HepG2 (cell line): ENCODE measurements at regions not wholly inside any gene's neighbourhood (a gene's known extent, or its start where the extent isn't known, plus 50 kb on each side); places are given as distances from the start of the nearest gene placed in this dataset.

ENCODE experiments used
- ATAC-seq: fragments of 200-7000 bp; cut with Tn5 transposase; 3 replicates; pipeline ENCODE4 v1.9.1; 2020; ENCODE audit warnings: mild to moderate bottlenecking, moderate library complexity
- BruUV-seq: library from RNA; stranded (reverse); fragments of 400-500 nt; replicated peaks from 2 replicates; lab custom pipeline; 2021; lab: Mats Ljungman, UMichigan
- CTCF ChIA-PET: fragments of 300-600 bp; formaldehyde crosslinking; extraction: SDS; loops from one replicate; lab custom pipeline; 2021; ENCODE audit warnings: low total read pairs, inconsistent platforms, low intra/inter-chr PET ratio; lab: Yijun Ruan, JAX
- POLR2A ChIA-PET: fragments of 350-600 bp; sonication (Branson Sonifier 250); formaldehyde crosslinking; loops from one replicate; lab custom pipeline; 2020; ENCODE audit warnings: antibody characterized with exemption, inconsistent platforms; lab: Yijun Ruan, JAX
- DNase-seq: peaks from one replicate; pipeline ENCODE4 v3.0.0-alpha.2; 2015; ENCODE audit warnings: low spot score
- FAIRE-seq: peaks from 3 replicates; lab custom pipeline; 2011; peaks lifted over from hg19 to GRCh38; lab: Jason Lieb, UNC
- H2AFZ ChIP-seq: one replicate; pipeline ENCODE4 v1.6.1; 2011; ENCODE audit warnings: low read length, inconsistent platforms
- H3K27ac ChIP-seq: fragments of 300-600 bp; 3 replicates; pipeline ENCODE4 v1.8.0; 2011; ENCODE audit warnings: mixed run types, mild to moderate bottlenecking, mixed read lengths, low read length, inconsistent platforms; ENCODE audit not compliant: insufficient read depth; ENCODE audit errors: extremely low read length
- H3K27me3 ChIP-seq, 2 experiments: fragments of 200-600 bp in 1 of 2; 2 replicates in 1 of 2; 3 replicates in 1 of 2; pipeline versions ENCODE4 v1.6.0 to v1.8.0; 2011; ENCODE audit warnings: low read length in 2 of 2, mild to moderate bottlenecking in 2 of 2, moderate library complexity in 2 of 2, inconsistent platforms in 1 of 2; ENCODE audit not compliant: insufficient read depth in 2 of 2, control insufficient read depth in 1 of 2
- H3K36me3 ChIP-seq, 2 experiments: fragments of 200-600 bp in 1 of 2; replicated peaks in 1 of 2; 2 replicates in 1 of 2; 3 replicates in 1 of 2; pipeline versions ENCODE4 v1.5.1 to v1.8.0; 2011; ENCODE audit warnings: low read length in 2 of 2, inconsistent platforms in 1 of 2; ENCODE audit not compliant: insufficient read depth in 2 of 2, control insufficient read depth in 1 of 2
- H3K4me1 ChIP-seq: 2 replicates; pipeline ENCODE4 v1.5.1; 2012; ENCODE audit warnings: low read length, inconsistent platforms; ENCODE audit not compliant: insufficient read depth
- H3K4me2 ChIP-seq: 2 replicates; pipeline ENCODE4 v1.6.0; 2011; ENCODE audit warnings: low read depth, low read length, inconsistent platforms
- H3K4me3 ChIP-seq, 3 experiments: fragments of 200-600 bp in 1 of 3; sonication (generic), shearing (Covaris generic) in 1 of 3; replicated peaks in 1 of 3; 2 replicates each; pipeline ENCODE4 v1.5.1; 2011 to 2016; ENCODE audit warnings: low read length in 3 of 3, inconsistent platforms in 2 of 3, low read depth in 2 of 3, mild to moderate bottlenecking in 2 of 3, control low read depth in 1 of 3, mixed read lengths in 1 of 3; ENCODE audit not compliant: insufficient read depth in 1 of 3
- H3K79me2 ChIP-seq: one replicate; pipeline ENCODE4 v1.6.1; 2011; ENCODE audit warnings: low read length, inconsistent platforms; ENCODE audit not compliant: insufficient read depth
- H3K9ac ChIP-seq: 2 replicates; pipeline ENCODE4 v1.6.0; 2011; ENCODE audit warnings: mild to moderate bottlenecking, low read depth, low read length, inconsistent platforms; ENCODE audit not compliant: insufficient read depth
- H3K9me3 ChIP-seq: 2 replicates; pipeline ENCODE4 v1.5.1; 2012; ENCODE audit warnings: mild to moderate bottlenecking, low read length
- H4K20me1 ChIP-seq: 2 replicates; pipeline ENCODE4 v1.6.0; 2011; ENCODE audit warnings: inconsistent platforms, mild to moderate bottlenecking, low read length, moderate library complexity; ENCODE audit not compliant: insufficient read depth
- CSRNP2 ChIP-seq: sonication (generic); formaldehyde crosslinking; conservative IDR thresholded peaks from 2 replicates; pipeline ENCODE4 v1.8.0; 2022; ENCODE audit warnings: low read depth, missing genetic modification reagents
- ETV5 ChIP-seq: IDR thresholded peaks from 2 replicates; pipeline ENCODE4 v1.6.1; 2018; ENCODE audit warnings: missing biosample characterization, missing genetic modification reagents, inconsistent platforms, borderline replicate concordance
- GTF2F1 ChIP-seq: fragments of 150-350 bp; IDR thresholded peaks from 2 replicates; pipeline ENCODE4 v1.6.1; 2014; ENCODE audit warnings: low read length
- HNRNPLL ChIP-seq: fragments of 200-400 bp; formaldehyde crosslinking; IDR thresholded peaks from 2 replicates; pipeline ENCODE4 v1.6.1; 2017; ENCODE audit warnings: mild to moderate bottlenecking, low read depth, low read length; ENCODE audit not compliant: poor library complexity, severe bottlenecking
- ISX ChIP-seq: sonication (generic); formaldehyde crosslinking; conservative IDR thresholded peaks from 2 replicates; pipeline ENCODE4 v1.5.0; 2020; ENCODE audit warnings: missing genetic modification reagents
- KLF15 ChIP-seq: sonication (generic); formaldehyde crosslinking; IDR thresholded peaks from 2 replicates; pipeline ENCODE4 v1.8.1; 2023; ENCODE audit warnings: borderline replicate concordance, mild to moderate bottlenecking, inconsistent platforms, missing genetic modification reagents, mixed read lengths
- MYNN ChIP-seq: sonication (generic); formaldehyde crosslinking; IDR thresholded peaks from 2 replicates; pipeline ENCODE4 v1.4.0; 2020; ENCODE audit warnings: mild to moderate bottlenecking, low read depth, missing genetic modification reagents
- NONO ChIP-seq, 2 experiments: fragments of 450-650 bp in 1 of 2; sonication (generic) in 1 of 2; formaldehyde crosslinking in 1 of 2; IDR thresholded peaks in 1 of 2; conservative IDR thresholded peaks in 1 of 2; 2 replicates each; pipeline versions ENCODE4 v1.6.1 to v1.8.0; 2017 to 2022; ENCODE audit warnings: mild to moderate bottlenecking in 1 of 2, missing genetic modification reagents in 1 of 2, moderate library complexity in 1 of 2
- PAWR ChIP-seq: sonication (generic); formaldehyde crosslinking; IDR thresholded peaks from 2 replicates; pipeline ENCODE4 v1.4.0; 2020; ENCODE audit warnings: missing genetic modification reagents, mild to moderate bottlenecking, borderline replicate concordance
- SAP130 ChIP-seq: IDR thresholded peaks from 2 replicates; pipeline ENCODE4 v1.6.1; 2016; ENCODE audit warnings: low read depth
- WIZ ChIP-seq: sonication (generic); formaldehyde crosslinking; IDR thresholded peaks from 2 replicates; pipeline ENCODE4 v1.5.1; 2020; ENCODE audit warnings: mild to moderate bottlenecking, missing genetic modification reagents
- ZNF12 ChIP-seq: sonication (generic); formaldehyde crosslinking; IDR thresholded peaks from 2 replicates; pipeline ENCODE4 v1.5.0; 2020; ENCODE audit warnings: missing genetic modification reagents
- ZNF407 ChIP-seq: sonication (generic); formaldehyde crosslinking; IDR thresholded peaks from one replicate; pipeline ENCODE4 v1.5.1; 2020; ENCODE audit warnings: mild to moderate bottlenecking, missing genetic modification reagents; ENCODE audit errors: not compliant biosample characterization
- ZNF556 ChIP-seq: sonication (generic); formaldehyde crosslinking; IDR thresholded peaks from 2 replicates; pipeline ENCODE4 v1.4.0; 2020; ENCODE audit warnings: mild to moderate bottlenecking, missing genetic modification reagents, borderline replicate concordance
- ZNF747 ChIP-seq: sonication (generic); formaldehyde crosslinking; IDR thresholded peaks from 2 replicates; pipeline ENCODE4 v1.8.1; 2023; ENCODE audit warnings: missing genetic modification reagents, mild to moderate bottlenecking, borderline replicate concordance
- WGBS: methylation state at CpG from one replicate; pipeline ENCODE4 v1.1.6; 2017; ENCODE audit warnings: low lambda C conversion rate; 5-methylcytosine and 5-hydroxymethylcytosine counted together
- in situ Hi-C: cut with HindIII; loops from 2 replicates; pipeline ENCODE4 v1.10.0; 2017; ENCODE audit warnings: low pct_unique_long_range_greater_than_20kb; ENCODE audit not compliant: extremely low pct_ligation_motif_present
- intact Hi-C: fragments of 100-400 bp; cut with micrococcal nuclease; formaldehyde crosslinking; loops from one replicate; pipeline ENCODE4 v1.10.0; 2022; ENCODE audit not compliant: unreplicated experiment

DNA sequence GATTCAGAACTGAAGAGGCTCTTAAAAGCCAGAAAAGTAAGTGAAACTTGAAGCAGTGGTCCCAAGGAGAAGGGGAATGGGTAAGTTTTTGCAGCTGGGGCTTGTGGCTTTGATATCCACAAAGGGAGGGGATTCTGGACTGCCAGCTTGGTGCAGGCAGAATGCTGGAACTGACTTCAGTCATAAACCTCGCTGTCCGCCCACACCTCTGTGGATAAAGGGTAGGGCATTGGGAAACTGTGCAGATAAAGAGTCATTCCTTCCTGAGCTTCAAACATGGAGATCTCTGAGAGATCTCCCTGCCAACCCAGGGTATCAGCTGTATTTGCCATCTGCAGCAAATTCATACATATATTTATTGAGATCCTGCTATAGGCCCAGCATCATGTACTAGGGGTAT lies 124.3 kb upstream of the OR9Q1 start (continued):
- TF ChIP-seq ZNF407 (CRISPR knock-in tag) (no peak), ETV5 (no peak)
- TF ChIP-seq, all 625 proteins: peak for 0

- Histone ChIP-seq H3K4me3 (no peak overlapping the region), H4K20me1 (no peaks in the 10 kb centered on the region), H3K27me3 (peaks cover 0 to 8% of the 10 kb centered on the region in 2 experiments; a peak in 2 of 5 replicates), H3K4me2 (no peak overlapping the region), H3K4me1 (no peaks in the 10 kb centered on the region; the same call in 1 of the 2 replicates), H3K79me2 (no peaks in the 10 kb centered on the region), H2AFZ (no peak overlapping the region), H3K9me3 (peaks cover 2% of the 10 kb centered on the region), H3K9ac (no peak overlapping the region), H3K27ac (no peak overlapping the region), H3K36me3 (no peaks in the 10 kb centered on the region)
- ATAC-seq (no peak), FAIRE-seq (no peak), DNase-seq (no peak)
- no TSS peak for BruUV-seq
- intact Hi-C loops: no loop called here
- 0% methylated on average over 1 of the region's 1 CpG for WGBS
- in situ Hi-C loops: no loop called here
- CTCF ChIA-PET: no interaction called here
- TF ChIP-seq ZNF747 (CRISPR knock-in tag) (no peak), CSRNP2 (CRISPR knock-in tag) (no peak), ZNF12 (CRISPR knock-in tag) (no peak), ZNF556 (CRISPR knock-in tag) (no peak), KLF15 (CRISPR knock-in tag) (no peak), GTF2F1 (no peak), SAP130 (CRISPR knock-in tag) (no peak), PAWR (CRISPR knock-in tag) (no peak), ISX (CRISPR knock-in tag) (no peak), HNRNPLL (no peak), MYNN (CRISPR knock-in tag) (no peak), WIZ (CRISPR knock-in tag) (no peak), NONO (IDR thresholded peaks at IDR 0.05) (no peak), NONO (CRISPR knock-in tag; conservative IDR thresholded peaks at IDR 0.05) (no peak)
- POLR2A ChIA-PET: no interaction called here
These were observed 123.4 kb upstream of the OR9Q1 start for GRCh38 chr11:57900320-57900719.
